ENCODE measurements at regions not wholly inside any gene's neighbourhood (a gene's known extent, or its start where the extent isn't known, plus 50 kb on each side); places are given as distances from the start of the nearest gene placed in this dataset.

DNA sequence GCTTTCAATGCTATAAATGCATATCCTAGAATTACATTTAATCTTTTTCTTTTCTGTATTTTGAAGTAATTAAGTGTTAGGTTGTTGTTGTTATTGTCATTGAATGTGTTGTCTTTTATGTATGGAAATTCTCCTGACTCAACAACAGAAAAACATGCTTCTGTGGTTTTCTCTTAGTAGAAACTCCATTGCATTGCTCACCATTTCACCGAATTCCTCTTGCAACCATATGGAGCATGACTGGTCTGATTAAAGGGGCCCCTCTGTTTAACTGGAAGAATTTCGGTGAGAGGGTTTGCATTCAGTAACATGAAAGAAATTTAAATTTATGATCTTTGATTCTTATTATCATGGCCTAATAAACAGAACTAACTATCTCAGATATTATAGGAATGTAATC, 454.3 kb upstream of the JARID2 start:
- DNase-seq (no peak), ATAC-seq (ENCODE audit: low FRiP score in 2 of 2) (no peak)
- no peak overlapping the region for H3K4me3 ChIP-seq
- H3K9me3 ChIP-seq: no peaks in the 10 kb centered on the region
- H3K27me3 ChIP-seq: no peaks in the 10 kb centered on the region
- TF ChIP-seq POLR2A (IDR thresholded peaks at IDR 0.05) (no peak), POLR2AphosphoS5 (IDR thresholded peaks at IDR 0.05) (no peak), EP300 (IDR thresholded peaks at IDR 0.05) (no peak)
- TF ChIP-seq, protein P1, sequence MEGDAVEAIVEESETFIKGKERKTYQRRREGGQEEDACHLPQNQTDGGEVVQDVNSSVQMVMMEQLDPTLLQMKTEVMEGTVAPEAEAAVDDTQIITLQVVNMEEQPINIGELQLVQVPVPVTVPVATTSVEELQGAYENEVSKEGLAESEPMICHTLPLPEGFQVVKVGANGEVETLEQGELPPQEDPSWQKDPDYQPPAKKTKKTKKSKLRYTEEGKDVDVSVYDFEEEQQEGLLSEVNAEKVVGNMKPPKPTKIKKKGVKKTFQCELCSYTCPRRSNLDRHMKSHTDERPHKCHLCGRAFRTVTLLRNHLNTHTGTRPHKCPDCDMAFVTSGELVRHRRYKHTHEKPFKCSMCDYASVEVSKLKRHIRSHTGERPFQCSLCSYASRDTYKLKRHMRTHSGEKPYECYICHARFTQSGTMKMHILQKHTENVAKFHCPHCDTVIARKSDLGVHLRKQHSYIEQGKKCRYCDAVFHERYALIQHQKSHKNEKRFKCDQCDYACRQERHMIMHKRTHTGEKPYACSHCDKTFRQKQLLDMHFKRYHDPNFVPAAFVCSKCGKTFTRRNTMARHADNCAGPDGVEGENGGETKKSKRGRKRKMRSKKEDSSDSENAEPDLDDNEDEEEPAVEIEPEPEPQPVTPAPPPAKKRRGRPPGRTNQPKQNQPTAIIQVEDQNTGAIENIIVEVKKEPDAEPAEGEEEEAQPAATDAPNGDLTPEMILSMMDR (IDR thresholded peaks at IDR 0.05): no peak
- 73 to 74% methylated on average over 2 of the region's 2 CpGs for WGBS, 2 donors
- H3K27ac ChIP-seq: no peak overlapping the region
- H3K36me3 ChIP-seq: no peaks in the 10 kb centered on the region
- no peaks in the 10 kb centered on the region for H3K4me1 ChIP-seq

DNA sequence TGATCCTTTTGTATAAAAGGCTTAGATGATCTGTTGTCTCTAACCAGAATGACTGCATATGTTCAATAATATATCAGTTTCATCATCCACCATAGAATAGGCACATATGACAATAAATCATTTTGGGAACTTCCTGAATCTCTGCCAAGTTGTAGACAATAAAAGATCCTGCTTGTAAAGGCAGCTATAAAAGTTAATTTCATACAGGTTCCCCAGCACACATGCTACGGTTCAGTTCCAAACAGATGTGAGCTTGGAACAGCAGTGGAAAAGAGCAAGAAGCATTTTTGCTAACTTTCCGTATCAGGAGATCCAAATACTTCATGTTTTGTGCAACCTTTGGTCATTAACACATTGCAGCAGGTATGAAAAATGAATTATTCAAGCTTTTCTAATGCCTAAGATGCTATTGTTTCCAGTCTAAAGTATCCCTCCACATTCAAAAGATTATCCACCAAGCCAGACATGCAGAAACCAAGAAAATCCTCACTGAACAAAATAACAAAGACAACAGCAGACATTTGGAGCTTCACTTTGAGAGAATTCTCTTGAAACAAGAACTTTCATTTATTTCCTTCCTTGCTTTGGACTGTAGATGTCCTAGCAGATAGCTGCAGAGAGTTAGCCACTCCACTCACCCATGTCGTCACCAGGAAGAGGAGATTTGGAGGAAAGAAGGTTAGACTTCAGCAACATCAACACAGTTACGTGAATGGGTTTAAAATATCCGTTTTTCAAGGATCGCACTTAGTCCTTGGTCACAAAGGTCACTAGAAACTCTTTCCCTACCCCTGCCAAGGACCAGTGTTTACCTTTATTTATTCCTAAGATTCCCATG, 453.5 kb upstream of the JARID2 start:
- TF ChIP-seq EP300 (IDR thresholded peaks at IDR 0.05): no peak
- no peak for TF ChIP-seq POLR2A (IDR thresholded peaks at IDR 0.05)
- TF ChIP-seq POLR2AphosphoS5 (IDR thresholded peaks at IDR 0.05): no peak
- TF ChIP-seq, protein P1 (IDR thresholded peaks at IDR 0.05): no peak
- DNase-seq (no peak), ATAC-seq (ENCODE audit: low FRiP score in 2 of 2) (no peak)
- Histone ChIP-seq H3K27ac (no peak overlapping the region), H3K9me3 (no peaks in the 10 kb centered on the region), H3K4me1 (no peaks in the 10 kb centered on the region), H3K27me3 (no peaks in the 10 kb centered on the region), H3K4me3 (no peak overlapping the region), H3K36me3 (no peaks in the 10 kb centered on the region)
- 78 to 80% methylated on average over 6 of the region's 6 CpGs for WGBS, 2 donors

DNA sequence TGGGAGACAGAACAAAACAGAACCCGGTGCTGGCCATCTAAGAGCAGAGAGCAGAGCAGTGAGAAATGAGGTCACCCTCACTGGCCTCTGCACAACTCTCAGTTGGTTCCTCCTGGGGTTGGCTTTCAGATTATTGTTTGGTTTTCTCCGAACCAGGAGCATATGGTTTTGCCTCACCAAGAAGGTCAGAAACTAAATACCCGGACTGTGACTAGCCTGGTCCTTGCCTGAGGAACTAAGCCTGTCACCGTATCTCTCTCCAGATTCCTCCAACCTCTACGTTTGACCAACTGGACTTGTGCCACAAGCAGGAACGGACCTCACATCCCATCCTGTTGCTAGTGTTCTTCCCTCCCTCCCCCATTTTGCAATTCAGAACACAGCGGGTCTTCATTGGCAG, 450.4 kb upstream of the JARID2 start:
- DNase-seq (no peak), ATAC-seq (ENCODE audit: low FRiP score in 2 of 2) (no peak)
- Histone ChIP-seq H3K27ac (no peak overlapping the region), H3K4me3 (no peak overlapping the region), H3K4me1 (peaks cover 0 to 4% (median 0%) of the 10 kb centered on the region in 4 donors), H3K36me3 (no peaks in the 10 kb centered on the region), H3K9me3 (no peaks in the 10 kb centered on the region), H3K27me3 (no peaks in the 10 kb centered on the region)
- TF ChIP-seq POLR2A (IDR thresholded peaks at IDR 0.05) (no peak), POLR2AphosphoS5 (IDR thresholded peaks at IDR 0.05) (no peak), EP300 (IDR thresholded peaks at IDR 0.05) (no peak)
- TF ChIP-seq, protein P1 (IDR thresholded peaks at IDR 0.05): no peak
- 89 to 95% methylated on average over 7 of the region's 7 CpGs for WGBS, 2 donors

DNA sequence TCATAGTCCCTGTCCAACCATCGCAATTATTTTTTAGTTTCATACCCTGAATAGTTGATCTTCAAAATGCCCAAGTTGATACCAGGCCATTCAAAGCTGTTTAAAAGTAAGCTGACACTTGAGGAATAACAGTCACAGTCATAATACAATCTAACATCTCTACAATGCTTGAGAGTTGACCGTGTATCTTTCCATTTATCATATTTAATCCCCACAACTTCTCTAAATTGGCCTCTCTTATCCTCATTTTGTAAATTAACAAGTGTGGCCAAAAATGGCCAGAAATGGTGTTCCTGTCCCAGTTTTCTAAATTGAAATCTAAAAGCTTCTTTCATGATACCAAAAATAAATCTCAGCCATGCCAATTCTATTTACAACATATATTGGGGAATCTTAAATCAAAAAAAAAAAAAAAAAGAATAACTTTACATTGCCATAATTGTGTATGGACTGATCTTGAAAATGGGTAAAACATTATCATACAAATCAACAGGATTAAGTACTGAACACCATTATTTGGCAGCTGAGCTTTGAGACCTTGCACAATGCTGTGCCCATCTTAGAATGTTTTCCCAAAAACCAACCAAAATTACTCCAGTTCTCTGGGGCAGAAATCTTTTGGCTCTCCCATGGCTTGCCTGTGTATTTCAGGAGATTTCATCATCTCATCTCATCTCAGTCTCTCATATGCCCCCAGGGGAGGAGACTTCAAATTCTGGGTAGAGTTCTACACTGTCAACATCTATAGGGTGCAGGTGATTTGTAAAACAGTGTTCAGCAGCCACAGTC, 448.7 kb upstream of the JARID2 start:
- no peaks in the 10 kb centered on the region for H3K9me3 ChIP-seq
- no peak for DNase-seq
- H3K4me3 ChIP-seq: no peak overlapping the region
- TF ChIP-seq POLR2A (IDR thresholded peaks at IDR 0.05): no peak
- TF ChIP-seq EP300 (IDR thresholded peaks at IDR 0.05): no peak
- TF ChIP-seq, protein P1 (IDR thresholded peaks at IDR 0.05): no peak
- no peak for TF ChIP-seq POLR2AphosphoS5 (IDR thresholded peaks at IDR 0.05)
- H3K27me3 ChIP-seq: no peaks in the 10 kb centered on the region
- no peaks in the 10 kb centered on the region for H3K36me3 ChIP-seq
- no peak overlapping the region for H3K27ac ChIP-seq
- 76 to 92% methylated on average over 2 of the region's 2 CpGs for WGBS, 2 donors
- peaks cover 0 to 4% (median 0%) of the 10 kb centered on the region in 4 donors for H3K4me1 ChIP-seq
- no peak for ATAC-seq (ENCODE audit: low FRiP score in 2 of 2)

All from upper lobe of left lung (tissue), 6 donors.